GM19238 (cell line): ENCODE measurements at regions not wholly inside any gene's neighbourhood (a gene's known extent, or its start where the extent isn't known, plus 50 kb on each side); places are given as distances from the start of the nearest gene placed in this dataset.
"Not testable (repeated sequence)": the region's sequence is repeated elsewhere in the genome, so short reads cannot be mapped to it uniquely, and the experiment has no call there.

ENCODE experiments used
- DNase-seq: peaks from one replicate; pipeline ENCODE4 v3.0.0; 2011; ENCODE audit warnings: low spot score; ENCODE audit not compliant: insufficient read length

- no peak for DNase-seq
These were observed 724.6 kb upstream of the SALL3 start for GRCh38 chr18:78255013-78255412.

- no peak for DNase-seq
These were observed 711.2 kb upstream of the SALL3 start for GRCh38 chr18:78268226-78268988.

GRCh38 chr18:78271790-78272189 is 707.8 kb upstream of the SALL3 start:
- no peak for DNase-seq

GRCh38 chr18:78273876-78274275 is 705.7 kb upstream of the SALL3 start:
- DNase-seq, result no peak

GRCh38 chr18:78283425-78283824 is 696.2 kb upstream of the SALL3 start:
- not testable (repeated sequence) for DNase-seq

- DNase-seq, result no peak
These were observed 686.8 kb upstream of the SALL3 start for GRCh38 chr18:78292618-78293380.

- DNase-seq, result no peak
These were observed 686.1 kb upstream of the SALL3 start for GRCh38 chr18:78293540-78293939.

GRCh38 chr18:78293940-78294541 is 685.6 kb upstream of the SALL3 start:
- no peak for DNase-seq

- no peak for DNase-seq
These were observed 684.4 kb upstream of the SALL3 start for GRCh38 chr18:78295262-78295661.

GRCh38 chr18:78296166-78296565 is 683.5 kb upstream of the SALL3 start:
- DNase-seq, result no peak

- DNase-seq, result no peak
These were observed 682.6 kb upstream of the SALL3 start for GRCh38 chr18:78297048-78297447.

- DNase-seq, result no peak
These were observed 676.0 kb upstream of the SALL3 start for GRCh38 chr18:78303519-78304191.

GRCh38 chr18:78304192-78305164 is 675.1 kb upstream of the SALL3 start:
- DNase-seq, result no peak

- no peak for DNase-seq
These were observed 673.8 kb upstream of the SALL3 start for GRCh38 chr18:78305789-78306188.

GRCh38 chr18:78309307-78309706 is 670.3 kb upstream of the SALL3 start:
- no peak for DNase-seq

- no peak for DNase-seq
These were observed 669.7 kb upstream of the SALL3 start for GRCh38 chr18:78309924-78310323.

GRCh38 chr18:78319264-78319663 is 660.4 kb upstream of the SALL3 start:
- DNase-seq, result no peak

- DNase-seq, result no peak
These were observed 659.7 kb upstream of the SALL3 start for GRCh38 chr18:78319961-78320360.

- DNase-seq, result no peak
These were observed 658.2 kb upstream of the SALL3 start for GRCh38 chr18:78321402-78321801.

- DNase-seq, result no peak
These were observed 656.0 kb upstream of the SALL3 start for GRCh38 chr18:78323453-78324197.
